SK-N-SH (cell line): ENCODE measurements at regions not wholly inside any gene's neighbourhood (a gene's known extent, or its start where the extent isn't known, plus 50 kb on each side); places are given as distances from the start of the nearest gene placed in this dataset.

ENCODE experiments used
- CHD2 ChIP-seq: fragments of 150-350 bp; IDR thresholded peaks from 2 replicates; pipeline ENCODE4 v1.6.1; 2018; ENCODE audit warnings: low read length; ENCODE audit not compliant: partially characterized antibody
- CTCF ChIP-seq: fragments of 200-600 bp; sonication (generic); IDR thresholded peaks from 2 replicates; pipeline ENCODE4 v1.6.1; 2017; ENCODE audit warnings: antibody characterized with exemption, mild to moderate bottlenecking, moderate library complexity
- EP300 ChIP-seq, 2 experiments: IDR thresholded peaks; 2 replicates each; pipeline versions ENCODE4 v1.4.0 to v1.6.1; 2012; ENCODE audit warnings: borderline replicate concordance in 1 of 2, low read depth in 1 of 2, low read length in 1 of 2
- EZH2phosphoT487 ChIP-seq: fragments of 200-600 bp; sonication (generic); IDR thresholded peaks from 2 replicates; pipeline ENCODE4 v1.6.1; 2017; ENCODE audit warnings: low read depth, mixed run types, mild to moderate bottlenecking, antibody characterized with exemption, moderate library complexity, borderline replicate concordance
- GABPA ChIP-seq: IDR thresholded peaks from 2 replicates; pipeline ENCODE4 v1.4.0; 2012; ENCODE audit warnings: low read depth, mild to moderate bottlenecking
- IRF3 ChIP-seq: fragments of 150-350 bp; IDR thresholded peaks from 2 replicates; pipeline ENCODE4 v1.6.1; 2016; ENCODE audit warnings: mild to moderate bottlenecking, low read depth, low read length
- MXI1 ChIP-seq: IDR thresholded peaks from 2 replicates; pipeline ENCODE4 v1.6.1; 2012; ENCODE audit warnings: mild to moderate bottlenecking, low read depth, low read length, improper control_type of control experiment
- RAD21 ChIP-seq: IDR thresholded peaks from 2 replicates; pipeline ENCODE4 v1.6.1; 2012; ENCODE audit warnings: mild to moderate bottlenecking, low read length
- RCOR1 ChIP-seq: fragments of 150-350 bp; IDR thresholded peaks from 2 replicates; pipeline ENCODE4 v1.6.1; 2017; ENCODE audit warnings: antibody characterized with exemption, low read length
- REST ChIP-seq: IDR thresholded peaks from 2 replicates; pipeline ENCODE4 v1.6.1; 2012; ENCODE audit warnings: mild to moderate bottlenecking, low read depth, low read length, moderate library complexity
- TCF12 ChIP-seq: IDR thresholded peaks from 2 replicates; pipeline ENCODE4 v1.4.0; 2012

GRCh38 chr6:139577124-139577762 is 202.8 kb upstream of the CITED2 start:
- no peak for TF ChIP-seq CHD2
- no peak for TF ChIP-seq CTCF
- no peak for TF ChIP-seq RAD21
- TF ChIP-seq RCOR1: no peak
- no peak for TF ChIP-seq EP300 (IDR thresholded peaks at IDR 0.05; ENCODE audit: borderline replicate concordance in 1 of 2, low read depth in 1 of 2, low read length in 1 of 2)
- no peak for TF ChIP-seq GABPA
- no peak for TF ChIP-seq REST
- TF ChIP-seq TCF12: no peak
- no peak for TF ChIP-seq IRF3
- no peak for TF ChIP-seq MXI1
- no peak for TF ChIP-seq EZH2phosphoT487
